Prostate gland (tissue), 2 donors: ENCODE measurements at regions not wholly inside any gene's neighbourhood (a gene's known extent, or its start where the extent isn't known, plus 50 kb on each side); places are given as distances from the start of the nearest gene placed in this dataset.

Experiments
- POLR2AphosphoS5 ChIP-seq: sonication (generic); formaldehyde crosslinking; IDR thresholded peaks from one replicate; pipeline ENCODE4 v1.6.1; 2017; ENCODE audit warnings: antibody characterized with exemption
- TF ChIP-seq, protein P1 (sequence below), 4 experiments: fragments of 200-600 bp in 2 of 4; fragments of 450-650 bp in 2 of 4; sonication (generic) in 2 of 4; IDR thresholded peaks; 1 replicate in 3 of 4; 2 replicates in 1 of 4; pipeline ENCODE4 v1.5.1; 2016 to 2019; ENCODE audit warnings: antibody characterized with exemption in 4 of 4, mild to moderate bottlenecking in 2 of 4, moderate library complexity in 2 of 4

DNA sequence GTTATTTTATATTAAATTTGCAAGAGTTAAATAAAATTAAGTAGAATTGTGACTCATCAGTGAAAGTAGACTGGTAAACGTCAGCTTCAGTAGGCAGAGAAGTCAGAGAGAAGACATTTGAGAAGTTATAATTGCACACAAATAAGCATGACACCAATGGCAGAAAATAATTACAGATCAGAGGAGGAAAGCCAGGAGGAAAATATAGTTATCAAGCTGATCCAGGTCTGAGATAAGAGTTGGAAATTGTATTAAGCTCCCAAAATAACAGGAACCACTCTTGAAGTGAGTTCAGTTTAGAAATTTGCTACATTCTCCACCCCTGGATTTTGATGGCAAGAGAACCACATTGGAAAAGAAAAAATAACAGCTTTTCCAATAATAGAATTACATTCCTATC lies 533.8 kb upstream of the CHORDC1 start:
- TF ChIP-seq POLR2AphosphoS5: no peak
- TF ChIP-seq, protein P1, sequence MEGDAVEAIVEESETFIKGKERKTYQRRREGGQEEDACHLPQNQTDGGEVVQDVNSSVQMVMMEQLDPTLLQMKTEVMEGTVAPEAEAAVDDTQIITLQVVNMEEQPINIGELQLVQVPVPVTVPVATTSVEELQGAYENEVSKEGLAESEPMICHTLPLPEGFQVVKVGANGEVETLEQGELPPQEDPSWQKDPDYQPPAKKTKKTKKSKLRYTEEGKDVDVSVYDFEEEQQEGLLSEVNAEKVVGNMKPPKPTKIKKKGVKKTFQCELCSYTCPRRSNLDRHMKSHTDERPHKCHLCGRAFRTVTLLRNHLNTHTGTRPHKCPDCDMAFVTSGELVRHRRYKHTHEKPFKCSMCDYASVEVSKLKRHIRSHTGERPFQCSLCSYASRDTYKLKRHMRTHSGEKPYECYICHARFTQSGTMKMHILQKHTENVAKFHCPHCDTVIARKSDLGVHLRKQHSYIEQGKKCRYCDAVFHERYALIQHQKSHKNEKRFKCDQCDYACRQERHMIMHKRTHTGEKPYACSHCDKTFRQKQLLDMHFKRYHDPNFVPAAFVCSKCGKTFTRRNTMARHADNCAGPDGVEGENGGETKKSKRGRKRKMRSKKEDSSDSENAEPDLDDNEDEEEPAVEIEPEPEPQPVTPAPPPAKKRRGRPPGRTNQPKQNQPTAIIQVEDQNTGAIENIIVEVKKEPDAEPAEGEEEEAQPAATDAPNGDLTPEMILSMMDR (IDR thresholded peaks at IDR 0.05): no peak
